ENCODE measurements at regions not wholly inside any gene's neighbourhood (a gene's known extent, or its start where the extent isn't known, plus 50 kb on each side); places are given as distances from the start of the nearest gene placed in this dataset.

DNA sequence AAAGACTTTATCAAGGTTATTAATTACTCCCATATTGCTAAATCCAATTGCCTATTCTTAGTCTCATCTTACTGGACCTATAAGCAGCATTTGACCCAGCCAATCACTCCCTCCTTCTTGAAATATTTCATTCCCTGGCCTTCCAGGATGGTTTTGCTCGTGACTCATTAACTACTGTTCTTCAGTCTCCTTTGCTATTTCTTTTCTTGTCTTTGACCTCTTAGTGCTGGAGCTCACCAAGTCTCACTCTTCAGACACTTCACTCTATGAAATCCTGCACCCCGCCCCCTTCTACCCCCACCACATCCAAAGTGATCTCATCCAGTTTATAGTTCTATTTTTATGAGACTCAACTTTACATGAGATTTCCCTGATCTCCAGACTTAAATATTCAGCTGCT, 803.1 kb upstream of the WWC1 start:
- H3K4me3 Mint-ChIP-seq: no peak overlapping the region
- H3K9me3 ChIP-seq (ENCODE audit: control insufficient read depth, low read length): no peaks in the 10 kb centered on the region
- H3K27me3 ChIP-seq (ENCODE audit: control insufficient read depth, insufficient read depth, low read length, poor library complexity, severe bottlenecking): no peaks in the 10 kb centered on the region
- no peaks in the 10 kb centered on the region for H3K27me3 Mint-ChIP-seq (ENCODE audit: insufficient read depth)
- no peaks in the 10 kb centered on the region for H3K36me3 Mint-ChIP-seq (ENCODE audit: low read depth)
- no peak overlapping the region for H3K9ac ChIP-seq (ENCODE audit: extremely low read depth, low read length, poor library complexity, severe bottlenecking)
- no peaks in the 10 kb centered on the region for H3K36me3 ChIP-seq (ENCODE audit: control insufficient read depth, insufficient read depth, low read length)
- no peak for DNase-seq
- H3K27ac Mint-ChIP-seq: no peak overlapping the region
- TF ChIP-seq, protein P1, sequence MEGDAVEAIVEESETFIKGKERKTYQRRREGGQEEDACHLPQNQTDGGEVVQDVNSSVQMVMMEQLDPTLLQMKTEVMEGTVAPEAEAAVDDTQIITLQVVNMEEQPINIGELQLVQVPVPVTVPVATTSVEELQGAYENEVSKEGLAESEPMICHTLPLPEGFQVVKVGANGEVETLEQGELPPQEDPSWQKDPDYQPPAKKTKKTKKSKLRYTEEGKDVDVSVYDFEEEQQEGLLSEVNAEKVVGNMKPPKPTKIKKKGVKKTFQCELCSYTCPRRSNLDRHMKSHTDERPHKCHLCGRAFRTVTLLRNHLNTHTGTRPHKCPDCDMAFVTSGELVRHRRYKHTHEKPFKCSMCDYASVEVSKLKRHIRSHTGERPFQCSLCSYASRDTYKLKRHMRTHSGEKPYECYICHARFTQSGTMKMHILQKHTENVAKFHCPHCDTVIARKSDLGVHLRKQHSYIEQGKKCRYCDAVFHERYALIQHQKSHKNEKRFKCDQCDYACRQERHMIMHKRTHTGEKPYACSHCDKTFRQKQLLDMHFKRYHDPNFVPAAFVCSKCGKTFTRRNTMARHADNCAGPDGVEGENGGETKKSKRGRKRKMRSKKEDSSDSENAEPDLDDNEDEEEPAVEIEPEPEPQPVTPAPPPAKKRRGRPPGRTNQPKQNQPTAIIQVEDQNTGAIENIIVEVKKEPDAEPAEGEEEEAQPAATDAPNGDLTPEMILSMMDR (conservative IDR thresholded peaks at IDR 0.05): no peak
- H3K4me3 ChIP-seq (ENCODE audit: low read length): no peak overlapping the region
- no peak overlapping the region for H3K27ac ChIP-seq (ENCODE audit: low read depth, low read length)
- no peaks in the 10 kb centered on the region for H3K9me3 Mint-ChIP-seq
- H3K4me1 Mint-ChIP-seq: no peaks in the 10 kb centered on the region
- no peaks in the 10 kb centered on the region for H3K4me1 ChIP-seq (ENCODE audit: control insufficient read depth, insufficient read depth, low read length)
- WGBS, 2 experiments (ENCODE audit: insufficient coverage in 1 of 2, insufficient read length in 1 of 2): 94 to 100% methylated on average over 2 of the region's 2 CpGs

DNA sequence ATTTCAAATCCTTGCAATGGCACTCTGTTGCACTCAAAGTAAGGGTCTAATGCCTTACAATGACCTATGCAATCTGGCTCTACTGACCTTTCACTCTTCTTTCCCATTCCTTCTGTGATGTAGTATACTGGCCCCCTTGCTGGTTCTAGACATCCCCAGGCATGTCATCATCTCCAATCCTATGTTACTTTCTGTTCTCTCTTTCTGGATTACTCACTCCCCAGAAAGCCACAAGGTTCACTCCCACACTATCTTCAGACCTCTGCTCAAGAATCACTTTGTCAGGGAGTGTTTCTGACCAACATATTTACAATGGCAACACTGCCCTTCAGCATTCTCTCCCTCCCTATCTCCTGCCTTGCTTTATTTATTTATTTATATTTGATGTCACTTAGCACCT, 802.2 kb upstream of the WWC1 start:
- Histone ChIP-seq H3K4me1 (ENCODE audit: control insufficient read depth, insufficient read depth, low read length) (no peaks in the 10 kb centered on the region), H3K36me3 (ENCODE audit: control insufficient read depth, insufficient read depth, low read length) (no peaks in the 10 kb centered on the region), H3K4me3 (ENCODE audit: low read length) (no peak overlapping the region), H3K27ac (ENCODE audit: low read depth, low read length) (no peak overlapping the region), H3K27me3 (ENCODE audit: control insufficient read depth, insufficient read depth, low read length, poor library complexity, severe bottlenecking) (no peaks in the 10 kb centered on the region), H3K9me3 (ENCODE audit: control insufficient read depth, low read length) (no peaks in the 10 kb centered on the region), H3K9ac (ENCODE audit: extremely low read depth, low read length, poor library complexity, severe bottlenecking) (no peak overlapping the region)
- no peaks in the 10 kb centered on the region for H3K4me1 Mint-ChIP-seq
- no peaks in the 10 kb centered on the region for H3K36me3 Mint-ChIP-seq (ENCODE audit: low read depth)
- TF ChIP-seq, protein P1 (conservative IDR thresholded peaks at IDR 0.05): no peak
- H3K4me3 Mint-ChIP-seq: no peak overlapping the region
- no peak overlapping the region for H3K27ac Mint-ChIP-seq
- H3K9me3 Mint-ChIP-seq: no peaks in the 10 kb centered on the region
- no peak for DNase-seq
- H3K27me3 Mint-ChIP-seq (ENCODE audit: insufficient read depth): no peaks in the 10 kb centered on the region

DNA sequence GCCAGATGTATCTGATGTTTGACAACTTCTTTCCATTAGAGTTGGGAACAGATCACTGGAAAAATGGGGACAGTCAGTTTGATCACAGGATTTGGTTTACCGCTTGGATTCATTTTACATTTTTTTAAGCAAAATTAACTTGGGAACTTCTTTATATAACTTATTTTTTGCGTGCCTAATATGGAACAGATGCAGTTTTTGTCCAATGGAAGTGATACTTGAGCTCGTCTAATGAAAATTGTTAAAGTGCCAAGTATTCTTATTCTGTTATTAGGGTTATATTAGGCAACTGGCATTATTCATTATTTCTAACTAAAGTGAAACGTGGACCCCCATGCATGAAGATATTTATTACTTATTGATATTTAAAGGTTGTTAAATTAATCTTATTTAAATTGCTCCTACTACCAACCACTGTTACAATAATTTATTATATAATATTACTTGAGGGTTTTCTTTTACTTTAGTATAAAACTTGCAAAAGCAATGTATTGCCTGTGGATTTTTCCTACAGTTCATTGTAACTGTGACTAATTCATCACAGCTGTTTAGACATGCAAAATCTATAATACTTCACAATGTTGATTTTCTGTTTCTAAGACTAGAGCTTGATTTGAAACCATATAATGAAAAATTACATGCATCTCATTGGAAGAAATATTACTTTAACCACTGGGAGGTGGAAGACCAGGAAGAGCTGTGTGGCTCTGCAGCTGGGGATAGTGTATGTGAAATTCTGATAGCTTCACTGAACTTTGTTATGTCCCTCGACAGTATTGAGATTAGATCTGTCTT, 787.3 kb upstream of the WWC1 start:
- H3K36me3 ChIP-seq (ENCODE audit: control insufficient read depth, insufficient read depth, low read length): no peaks in the 10 kb centered on the region
- H3K4me1 ChIP-seq (ENCODE audit: control insufficient read depth, insufficient read depth, low read length): no peaks in the 10 kb centered on the region
- H3K27me3 ChIP-seq (ENCODE audit: control insufficient read depth, insufficient read depth, low read length, poor library complexity, severe bottlenecking): no peaks in the 10 kb centered on the region
- Mint-ChIP-seq H3K4me3 (no peak overlapping the region), H3K4me1 (no peaks in the 10 kb centered on the region), H3K27ac (no peak overlapping the region), H3K27me3 (ENCODE audit: insufficient read depth) (peaks cover 3% of the 10 kb centered on the region), H3K9me3 (no peaks in the 10 kb centered on the region), H3K36me3 (ENCODE audit: low read depth) (no peaks in the 10 kb centered on the region)
- 87 to 100% methylated on average over 2 to 4 of the region's 5 CpGs for WGBS, 2 experiments (ENCODE audit: insufficient coverage in 1 of 2, insufficient read length in 1 of 2)
- no peak overlapping the region for H3K27ac ChIP-seq (ENCODE audit: low read depth, low read length)
- H3K4me3 ChIP-seq (ENCODE audit: low read length): no peak overlapping the region
- H3K9me3 ChIP-seq (ENCODE audit: control insufficient read depth, low read length): no peaks in the 10 kb centered on the region
- DNase-seq: no peak
- TF ChIP-seq, protein P1 (conservative IDR thresholded peaks at IDR 0.05): no peak
- no peak overlapping the region for H3K9ac ChIP-seq (ENCODE audit: extremely low read depth, low read length, poor library complexity, severe bottlenecking)

Data from endodermal cell (in vitro differentiated cells).